Cerebellar cortex (tissue), 1 donor: ENCODE measurements at regions not wholly inside any gene's neighbourhood (a gene's known extent, or its start where the extent isn't known, plus 50 kb on each side); places are given as distances from the start of the nearest gene placed in this dataset.

ENCODE experiments used
- DNase-seq: peaks from one replicate; pipeline ENCODE4 v3.0.0-alpha.2; 2015; ENCODE audit warnings: low spot score

- DNase-seq = no peak
Measured at GRCh38 chr22:27639248-27640086, 162.1 kb downstream of the MN1 start.

- no peak for DNase-seq
Measured at GRCh38 chr22:27641049-27641795, 160.3 kb downstream of the MN1 start.

- no peak for DNase-seq
Measured at GRCh38 chr22:27642104-27642800, 159.3 kb downstream of the MN1 start.

GRCh38 chr22:27643907-27644306, 157.6 kb downstream of the MN1 start:
- DNase-seq = no peak

GRCh38 chr22:27644566-27644965, 157.0 kb downstream of the MN1 start:
- DNase-seq = no peak

GRCh38 chr22:27647540-27647939, 154.0 kb downstream of the MN1 start:
- DNase-seq = no peak

GRCh38 chr22:27648074-27648473, 153.5 kb downstream of the MN1 start:
- DNase-seq = no peak

GRCh38 chr22:27648853-27649252, 152.7 kb downstream of the MN1 start:
- DNase-seq = no peak

- no peak for DNase-seq
Measured at GRCh38 chr22:27650572-27650971, 151.0 kb downstream of the MN1 start.

- no peak for DNase-seq
Measured at GRCh38 chr22:27650985-27651384, 150.6 kb downstream of the MN1 start.

- no peak for DNase-seq
Measured at GRCh38 chr22:27651486-27651885, 150.1 kb downstream of the MN1 start.

GRCh38 chr22:27654546-27655445, 146.8 kb downstream of the MN1 start:
- no peak for DNase-seq

- no peak for DNase-seq
Measured at GRCh38 chr22:27655582-27656185, 145.9 kb downstream of the MN1 start.

- DNase-seq = no peak
Measured at GRCh38 chr22:27656970-27657369, 144.6 kb downstream of the MN1 start.

- no peak for DNase-seq
Measured at GRCh38 chr22:27660306-27660705, 141.2 kb downstream of the MN1 start.

GRCh38 chr22:27662359-27663301, 138.9 kb downstream of the MN1 start:
- DNase-seq = no peak

- DNase-seq = no peak
Measured at GRCh38 chr22:27663812-27664211, 137.7 kb downstream of the MN1 start.

GRCh38 chr22:27666272-27666997, 135.1 kb downstream of the MN1 start:
- DNase-seq = no peak

GRCh38 chr22:27667121-27667843, 134.3 kb downstream of the MN1 start:
- DNase-seq = no peak
